HCT116 (cell line): ENCODE measurements at regions not wholly inside any gene's neighbourhood (a gene's known extent, or its start where the extent isn't known, plus 50 kb on each side); places are given as distances from the start of the nearest gene placed in this dataset.

Source experiments
- CBX3 ChIP-seq: IDR thresholded peaks from 2 replicates; pipeline ENCODE4 v1.6.1; 2012; ENCODE audit warnings: low read depth
- CTCF ChIP-seq, 3 experiments: fragments of 200-600 bp in 1 of 3; sonication (generic) in 1 of 3; IDR thresholded peaks in 2 of 3; conservative IDR thresholded peaks in 1 of 3; 2 replicates each; pipeline ENCODE4 v1.5.1; 2012 to 2017; ENCODE audit warnings: low read depth in 2 of 3, low read length in 2 of 3, antibody characterized with exemption in 1 of 3, borderline replicate concordance in 1 of 3, control low read depth in 1 of 3, mild to moderate bottlenecking in 1 of 3, mixed read lengths in 1 of 3, mixed run types in 1 of 3, moderate library complexity in 1 of 3; ENCODE audit not compliant: insufficient read depth in 1 of 3
- EGR1 ChIP-seq: IDR thresholded peaks from 2 replicates; pipeline ENCODE4 v1.6.1; 2012; ENCODE audit warnings: low read depth
- ELF1 ChIP-seq: IDR thresholded peaks from 2 replicates; pipeline ENCODE4 v1.6.1; 2012; ENCODE audit warnings: low read depth, borderline replicate concordance
- EZH2phosphoT487 ChIP-seq: fragments of 200-600 bp; IDR thresholded peaks from 2 replicates; pipeline ENCODE4 v1.6.1; 2018; ENCODE audit warnings: antibody characterized with exemption, borderline replicate concordance
- FOSL1 ChIP-seq: IDR thresholded peaks from 2 replicates; pipeline ENCODE4 v1.6.1; 2012; ENCODE audit warnings: low read depth
- JUND ChIP-seq: IDR thresholded peaks from 2 replicates; pipeline ENCODE4 v1.6.1; 2012
- MAX ChIP-seq: IDR thresholded peaks from 2 replicates; pipeline ENCODE4 v1.6.1; 2012
- POLR2A ChIP-seq: IDR thresholded peaks from 2 replicates; pipeline ENCODE4 v1.7.0; 2011; ENCODE audit warnings: borderline replicate concordance; ENCODE audit not compliant: insufficient read depth, insufficient read length; ENCODE audit errors: extremely low read depth
- POLR2AphosphoS5 ChIP-seq: IDR thresholded peaks from 2 replicates; pipeline ENCODE4 v1.6.1; 2011; ENCODE audit warnings: mild to moderate bottlenecking, low read depth, low read length, moderate library complexity
- RAD21 ChIP-seq: IDR thresholded peaks from 2 replicates; pipeline ENCODE4 v1.6.1; 2012; ENCODE audit warnings: low read depth, mild to moderate bottlenecking
- REST ChIP-seq: IDR thresholded peaks from 2 replicates; pipeline ENCODE4 v1.6.1; 2012; ENCODE audit warnings: low read depth
- ZBTB33 ChIP-seq: IDR thresholded peaks from 2 replicates; pipeline ENCODE4 v1.6.1; 2011; ENCODE audit warnings: mild to moderate bottlenecking, low read length, moderate library complexity; ENCODE audit not compliant: insufficient replicate concordance; ENCODE audit errors: extremely low read depth
- ZNF274 ChIP-seq: fragments of 200-500 bp; sonication (Bioruptor generic); IDR thresholded peaks from 2 replicates; pipeline ENCODE4 v1.6.1; 2014; ENCODE audit warnings: mild to moderate bottlenecking, low read depth, low read length, inconsistent platforms

GRCh38 chr3:59424268-59425010 lies 374.6 kb upstream of the CFAP20DC start:
- TF ChIP-seq CTCF (IDR thresholded peaks at IDR 0.05 in 2 of 3, conservative IDR thresholded peaks at IDR 0.05 in 1 of 3; ENCODE audit: borderline replicate concordance in 1 of 3, insufficient read depth in 1 of 3, low read depth in 2 of 3, low read length in 2 of 3), result no peak
- TF ChIP-seq RAD21, result no peak
- no peak for TF ChIP-seq REST
- no peak for TF ChIP-seq FOSL1
- TF ChIP-seq ZNF274, result no peak
- TF ChIP-seq JUND, result no peak
- no peak for TF ChIP-seq POLR2A
- TF ChIP-seq EZH2phosphoT487, result no peak
- no peak for TF ChIP-seq MAX
- TF ChIP-seq ELF1, result no peak
- no peak for TF ChIP-seq POLR2AphosphoS5
- TF ChIP-seq EGR1, result no peak
- TF ChIP-seq CBX3, result no peak
- TF ChIP-seq ZBTB33, result no peak
